B cell (primary cell): ENCODE measurements at regions not wholly inside any gene's neighbourhood (a gene's known extent, or its start where the extent isn't known, plus 50 kb on each side); places are given as distances from the start of the nearest gene placed in this dataset.

ENCODE experiments used
- ATAC-seq: fragments of 200-7000 bp; cut with Tn5 transposase; one replicate; pipeline ENCODE4 v1.10.0; 2021; ENCODE audit warnings: low read depth, mild to moderate bottlenecking, moderate number of reproducible peaks, moderate library complexity
- CTCF ChIA-PET: fragments of 350-600 bp; sonication (Branson Sonifier 250); formaldehyde crosslinking; loops from one replicate; lab custom pipeline; 2021; ENCODE audit warnings: antibody characterized with exemption, inconsistent platforms; lab: Charles Lee
- POLR2A ChIA-PET: fragments of 350-600 bp; sonication (Branson Sonifier 250); formaldehyde crosslinking; loops from one replicate; lab custom pipeline; 2021; ENCODE audit warnings: antibody characterized with exemption; lab: Charles Lee
- DNase-seq: peaks from one replicate; pipeline ENCODE4 v3.0.0; 2013
- H2AFZ ChIP-seq: 2 replicates; pipeline ENCODE4 v1.6.1; 2012; ENCODE audit warnings: mild to moderate bottlenecking, low read depth, low read length; ENCODE audit not compliant: insufficient read depth, poor library complexity, severe bottlenecking
- H3K27ac ChIP-seq, 2 donors: 1 replicate in 1 of 2; 2 replicates in 1 of 2; pipeline ENCODE4 v1.5.1; 2012 to 2013; ENCODE audit warnings: low read length in 2 of 2, mild to moderate bottlenecking in 2 of 2, moderate library complexity in 1 of 2
- H3K27me3 ChIP-seq, 4 experiments: fragments of 200-600 bp in 1 of 4; sonication (generic) in 1 of 4; replicated peaks in 1 of 4; 1 replicate in 2 of 4; 2 replicates in 2 of 4; pipeline versions ENCODE4 v1.6.1 to v1.7.0; 2013 to 2016; ENCODE audit warnings: low read length in 3 of 4, mild to moderate bottlenecking in 2 of 4, mixed read lengths in 1 of 4, moderate library complexity in 1 of 4; ENCODE audit not compliant: insufficient read depth in 4 of 4, control insufficient read depth in 3 of 4; ENCODE audit errors: control extremely low read depth in 1 of 4
- H3K36me3 ChIP-seq, 2 experiments: replicated peaks in 1 of 2; 1 replicate in 1 of 2; 2 replicates in 1 of 2; pipeline versions ENCODE4 v1.6.1 to v1.7.1; 2013; ENCODE audit warnings: low read length in 1 of 2; ENCODE audit not compliant: insufficient read depth in 2 of 2, control insufficient read depth in 1 of 2; ENCODE audit errors: control extremely low read depth in 1 of 2, extremely low read depth in 1 of 2
- H3K4me1 ChIP-seq, 2 donors: fragments of 200-600 bp in 1 of 2; sonication (generic) in 1 of 2; 1 replicate in 1 of 2; 2 replicates in 1 of 2; pipeline versions ENCODE4 v1.5.1 to v1.6.1; 2013 to 2017; ENCODE audit warnings: low read length in 2 of 2; ENCODE audit not compliant: control insufficient read depth in 2 of 2, insufficient read depth in 2 of 2
- H3K4me2 ChIP-seq: replicated peaks from 2 replicates; pipeline ENCODE3; 2012; ENCODE audit warnings: mild to moderate bottlenecking, low read depth, low read length; ENCODE audit not compliant: poor library complexity, severe bottlenecking
- H3K4me3 ChIP-seq, 5 experiments: fragments of 200-600 bp in 1 of 5; sonication (generic) in 1 of 5; 1 replicate in 3 of 5; 2 replicates in 2 of 5; pipeline versions ENCODE4 v1.5.1 to v1.7.0; 2011 to 2016; ENCODE audit warnings: low read length in 4 of 5, mild to moderate bottlenecking in 4 of 5, low read depth in 2 of 5, control low read depth in 1 of 5, moderate library complexity in 1 of 5; ENCODE audit not compliant: insufficient read depth in 1 of 5; ENCODE audit errors: control extremely low read depth in 1 of 5, extremely low read depth in 1 of 5
- H3K79me2 ChIP-seq: fragments of 200-600 bp; sonication (generic); one replicate; pipeline ENCODE4 v1.6.0; 2016; ENCODE audit warnings: low read length; ENCODE audit not compliant: control insufficient read depth, insufficient read depth
- H3K9ac ChIP-seq: fragments of 200-600 bp; sonication (generic); 2 replicates; pipeline ENCODE4 v1.6.1; 2017; ENCODE audit warnings: mild to moderate bottlenecking, low read length, moderate library complexity
- H3K9me3 ChIP-seq, 3 donors: one replicate each; pipeline versions ENCODE4 v1.6.1 to v1.7.1; 2013; ENCODE audit warnings: low read length in 2 of 3; ENCODE audit not compliant: control insufficient read depth in 2 of 3, insufficient read depth in 1 of 3; ENCODE audit errors: control extremely low read depth in 1 of 3
- H4K20me1 ChIP-seq: 2 replicates; pipeline ENCODE4 v1.6.0; 2012; ENCODE audit warnings: mild to moderate bottlenecking, low read length; ENCODE audit not compliant: insufficient read depth, control insufficient read depth, poor library complexity, severe bottlenecking
- H3K27ac Mint-ChIP-seq: one replicate; pipeline ENCODE4 v1.8.0; 2021; ENCODE audit warnings: mixed read lengths
- H3K27me3 Mint-ChIP-seq: one replicate; pipeline ENCODE4 v1.8.0; 2021; ENCODE audit warnings: mixed read lengths
- H3K4me1 Mint-ChIP-seq: one replicate; pipeline ENCODE4 v1.8.0; 2021; ENCODE audit warnings: mixed read lengths
- H3K4me3 Mint-ChIP-seq: one replicate; pipeline ENCODE4 v1.8.0; 2021; ENCODE audit warnings: mixed read lengths
- H3K9me3 Mint-ChIP-seq: one replicate; pipeline ENCODE4 v1.8.0; 2022; ENCODE audit warnings: mixed read lengths; ENCODE audit not compliant: insufficient read depth
- EZH2 ChIP-seq: IDR thresholded peaks from 2 replicates; pipeline ENCODE4 v1.6.1; 2012; ENCODE audit warnings: borderline replicate concordance, low read depth, mild to moderate bottlenecking, moderate library complexity, low read length; ENCODE audit not compliant: insufficient read depth, poor library complexity, severe bottlenecking
- WGBS: methylation state at CpG from one replicate; pipeline ENCODE4 v1.1.5; 2013; ENCODE audit warnings: missing lambda C conversion rate; ENCODE audit not compliant: insufficient coverage; 5-methylcytosine and 5-hydroxymethylcytosine counted together
- intact Hi-C: fragments of 100-400 bp; cut with micrococcal nuclease; formaldehyde crosslinking; loops from one replicate; pipeline ENCODE4 v1.10.0; 2022
- TF ChIP-seq, protein P1 (sequence below): fragments of 200-600 bp; IDR thresholded peaks from one replicate; pipeline ENCODE4 v1.8.0; 2022; ENCODE audit warnings: antibody characterized with exemption, mild to moderate bottlenecking

DNA sequence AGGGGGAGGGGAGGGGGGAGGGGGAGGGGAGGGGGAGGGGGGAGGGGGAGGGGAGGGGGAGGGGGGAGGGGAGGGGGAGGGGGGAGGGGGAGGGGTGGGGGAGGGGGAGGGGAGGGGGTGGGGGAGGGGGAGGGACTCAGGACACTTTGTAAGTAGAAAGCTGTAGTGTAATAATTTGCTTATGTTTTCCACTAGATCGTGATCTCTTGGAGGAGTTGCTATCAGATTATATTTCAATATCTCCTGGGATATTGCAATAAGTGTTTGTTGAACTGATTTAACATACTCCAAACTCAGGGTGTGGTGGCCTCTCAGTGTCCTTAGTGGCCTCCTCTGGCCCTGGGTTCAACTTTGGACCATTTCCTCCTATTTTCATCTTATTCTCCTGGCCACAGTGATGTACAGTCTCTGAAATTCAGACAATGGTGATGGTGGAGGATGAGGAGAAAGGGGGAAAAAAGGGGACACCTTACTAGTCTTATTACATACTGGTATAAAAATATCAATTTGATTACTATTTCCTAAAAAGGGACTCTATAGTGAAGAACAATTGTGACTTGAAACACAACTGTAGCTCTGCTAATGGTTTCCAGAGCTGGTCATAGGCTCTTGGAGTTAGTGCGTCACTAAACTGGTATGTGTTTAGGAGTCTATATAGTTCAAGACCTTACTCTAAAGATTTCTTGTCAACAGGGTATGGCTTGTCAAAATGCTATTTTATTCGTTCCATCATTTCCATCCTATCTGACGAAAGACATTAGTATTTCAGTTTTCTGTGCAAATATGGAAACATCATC is 89.6 kb downstream of the DDX1 start:
- H3K9me3 Mint-ChIP-seq: no peaks in the 10 kb centered on the region
- ATAC-seq: no peak
- H3K9ac ChIP-seq: no peak overlapping the region
- no peak overlapping the region for H3K4me3 ChIP-seq
- no peak overlapping the region for H3K4me3 Mint-ChIP-seq
- H3K27ac Mint-ChIP-seq: no peak overlapping the region
- H3K79me2 ChIP-seq: no peaks in the 10 kb centered on the region
- no peaks in the 10 kb centered on the region for H4K20me1 ChIP-seq
- H3K27me3 ChIP-seq: no peaks in the 10 kb centered on the region
- intact Hi-C loops: no loop called here
- H2AFZ ChIP-seq: no peak overlapping the region
- H3K27ac ChIP-seq: no peak overlapping the region
- no peaks in the 10 kb centered on the region for H3K36me3 ChIP-seq
- H3K4me2 ChIP-seq: no peak overlapping the region
- ChIA-PET POLR2A (no interaction called here), CTCF (no interaction called here)
- no peaks in the 10 kb centered on the region for H3K9me3 ChIP-seq
- TF ChIP-seq, protein P1, sequence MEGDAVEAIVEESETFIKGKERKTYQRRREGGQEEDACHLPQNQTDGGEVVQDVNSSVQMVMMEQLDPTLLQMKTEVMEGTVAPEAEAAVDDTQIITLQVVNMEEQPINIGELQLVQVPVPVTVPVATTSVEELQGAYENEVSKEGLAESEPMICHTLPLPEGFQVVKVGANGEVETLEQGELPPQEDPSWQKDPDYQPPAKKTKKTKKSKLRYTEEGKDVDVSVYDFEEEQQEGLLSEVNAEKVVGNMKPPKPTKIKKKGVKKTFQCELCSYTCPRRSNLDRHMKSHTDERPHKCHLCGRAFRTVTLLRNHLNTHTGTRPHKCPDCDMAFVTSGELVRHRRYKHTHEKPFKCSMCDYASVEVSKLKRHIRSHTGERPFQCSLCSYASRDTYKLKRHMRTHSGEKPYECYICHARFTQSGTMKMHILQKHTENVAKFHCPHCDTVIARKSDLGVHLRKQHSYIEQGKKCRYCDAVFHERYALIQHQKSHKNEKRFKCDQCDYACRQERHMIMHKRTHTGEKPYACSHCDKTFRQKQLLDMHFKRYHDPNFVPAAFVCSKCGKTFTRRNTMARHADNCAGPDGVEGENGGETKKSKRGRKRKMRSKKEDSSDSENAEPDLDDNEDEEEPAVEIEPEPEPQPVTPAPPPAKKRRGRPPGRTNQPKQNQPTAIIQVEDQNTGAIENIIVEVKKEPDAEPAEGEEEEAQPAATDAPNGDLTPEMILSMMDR: no peak
- no peak for TF ChIP-seq EZH2
- no peaks in the 10 kb centered on the region for H3K4me1 ChIP-seq
- no peaks in the 10 kb centered on the region for H3K4me1 Mint-ChIP-seq
- WGBS: no CpG with 5 or more reads among the region's 4 CpGs
- DNase-seq: no peak
- no peaks in the 10 kb centered on the region for H3K27me3 Mint-ChIP-seq

DNA sequence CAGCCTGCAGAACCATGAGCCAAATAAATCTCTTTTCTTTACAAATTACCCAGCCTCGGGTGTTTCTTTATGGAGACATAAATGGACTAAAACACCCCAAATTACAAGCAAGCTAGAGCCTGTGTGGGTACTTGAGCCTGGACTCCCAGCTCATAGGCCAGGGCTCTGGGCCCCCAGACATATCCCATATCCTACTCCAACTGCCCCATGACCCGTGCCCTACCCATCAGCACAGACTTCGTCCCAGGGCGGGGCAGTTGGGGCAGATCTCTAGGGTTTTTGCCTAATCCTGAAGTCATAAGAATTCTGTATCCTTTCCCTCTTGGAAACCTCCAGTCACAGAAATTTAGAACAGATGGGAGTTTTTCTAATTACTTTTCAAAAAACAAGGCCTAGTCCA is 90.7 kb downstream of the DDX1 start:
- intact Hi-C loops: no loop called here
- ChIA-PET CTCF (no interaction called here), POLR2A (no interaction called here)
- Histone ChIP-seq H3K4me3 (no peak overlapping the region), H3K36me3 (no peaks in the 10 kb centered on the region), H3K9me3 (no peaks in the 10 kb centered on the region), H3K27me3 (no peaks in the 10 kb centered on the region), H3K9ac (no peak overlapping the region), H3K79me2 (no peaks in the 10 kb centered on the region), H4K20me1 (no peaks in the 10 kb centered on the region), H3K4me2 (no peak overlapping the region), H3K27ac (no peak overlapping the region), H2AFZ (no peak overlapping the region), H3K4me1 (no peaks in the 10 kb centered on the region)
- no peaks in the 10 kb centered on the region for H3K27me3 Mint-ChIP-seq
- H3K4me3 Mint-ChIP-seq: no peak overlapping the region
- TF ChIP-seq EZH2: no peak
- no peaks in the 10 kb centered on the region for H3K4me1 Mint-ChIP-seq
- no peaks in the 10 kb centered on the region for H3K9me3 Mint-ChIP-seq
- no peak for ATAC-seq
- 100% methylated on average over 4 of the region's 4 CpGs for whole genome bisulfite sequencing
- DNase-seq: no peak
- no peak overlapping the region for H3K27ac Mint-ChIP-seq
